Endothelial cell of umbilical vein (primary cell): ENCODE measurements at regions not wholly inside any gene's neighbourhood (a gene's known extent, or its start where the extent isn't known, plus 50 kb on each side); places are given as distances from the start of the nearest gene placed in this dataset.

Experiments used
- BruUV-seq: library from RNA; stranded (reverse); fragments of 400-500 nt; replicated peaks from 2 replicates; lab custom pipeline; 2021; lab: Mats Ljungman, UMichigan
- CTCF ChIA-PET: fragments of 300-600, 350-600 bp; sonication (Branson Sonifier 250); formaldehyde crosslinking; loops from one replicate; lab custom pipeline; 2021; ENCODE audit warnings: antibody characterized with exemption, inconsistent platforms; lab: Charles Lee
- POLR2A ChIA-PET: fragments of 300-600, 350-600 bp; sonication (Branson Sonifier 250); formaldehyde crosslinking; loops from one replicate; lab custom pipeline; 2021; ENCODE audit warnings: antibody characterized with exemption, inconsistent platforms; lab: Charles Lee
- DNase-seq: peaks from one replicate; pipeline ENCODE4 v3.0.0-alpha.2; 2011; ENCODE audit warnings: low read depth, low spot score
- FAIRE-seq: peaks from 2 replicates; lab custom pipeline; 2011; peaks lifted over from hg19 to GRCh38; lab: Jason Lieb, UNC
- H2AFZ ChIP-seq: 2 replicates; pipeline ENCODE4 v1.6.0; 2012; ENCODE audit warnings: low read depth, low read length, control low read depth, inconsistent platforms
- H3K27ac ChIP-seq: 2 replicates; pipeline ENCODE4 v1.5.1; 2011; ENCODE audit warnings: low read depth, mild to moderate bottlenecking, control low read depth, low read length, moderate library complexity; ENCODE audit not compliant: insufficient read depth
- H3K27me3 ChIP-seq, 2 experiments: 2 replicates each; pipeline versions ENCODE4 v1.6.0 to v1.6.1; 2011; ENCODE audit warnings: low read length in 2 of 2, mixed read lengths in 1 of 2; ENCODE audit not compliant: control insufficient read depth in 2 of 2, insufficient read depth in 2 of 2
- H3K36me3 ChIP-seq, 2 experiments: 2 replicates in 1 of 2; 3 replicates in 1 of 2; pipeline ENCODE4 v1.5.1; 2011; ENCODE audit warnings: low read length in 2 of 2, mild to moderate bottlenecking in 1 of 2, moderate library complexity in 1 of 2; ENCODE audit not compliant: control insufficient read depth in 2 of 2, insufficient read depth in 2 of 2; ENCODE audit errors: extremely low read depth in 1 of 2
- H3K4me1 ChIP-seq: 3 replicates; pipeline ENCODE4 v1.5.1; 2011; ENCODE audit warnings: mild to moderate bottlenecking, low read length; ENCODE audit not compliant: control insufficient read depth, insufficient read depth; ENCODE audit errors: extremely low read depth
- H3K4me2 ChIP-seq: 2 replicates; pipeline ENCODE4 v1.6.1; 2011; ENCODE audit warnings: low read length, control low read depth, mixed read lengths; ENCODE audit not compliant: insufficient read depth
- H3K4me3 ChIP-seq, 3 experiments: fragments of 200-600 bp in 1 of 3; sonication (generic), shearing (Covaris generic) in 1 of 3; replicated peaks in 1 of 3; 2 replicates each; pipeline ENCODE4 v1.5.1; 2011 to 2016; ENCODE audit warnings: control low read depth in 3 of 3, low read length in 3 of 3, mild to moderate bottlenecking in 2 of 3, inconsistent platforms in 1 of 3, low read depth in 1 of 3, moderate library complexity in 1 of 3; ENCODE audit not compliant: insufficient read depth in 1 of 3
- H3K79me2 ChIP-seq: 2 replicates; pipeline ENCODE4 v1.6.0; 2012; ENCODE audit warnings: low read length, inconsistent platforms; ENCODE audit not compliant: control insufficient read depth, insufficient read depth
- H3K9ac ChIP-seq: replicated peaks from 2 replicates; pipeline ENCODE3; 2011; ENCODE audit warnings: low read length, control low read depth; ENCODE audit not compliant: insufficient read depth; ENCODE audit errors: extremely low read depth
- H3K9me1 ChIP-seq: replicated peaks from 3 replicates; pipeline ENCODE4 v1.6.0; 2011; ENCODE audit warnings: mild to moderate bottlenecking, low read length; ENCODE audit not compliant: control insufficient read depth, insufficient read depth; ENCODE audit errors: extremely low read depth
- H3K9me3 ChIP-seq: replicated peaks from 2 replicates; pipeline ENCODE4 v1.5.1; 2012; ENCODE audit warnings: low read length, inconsistent platforms; ENCODE audit not compliant: control insufficient read depth, insufficient read depth
- H4K20me1 ChIP-seq: replicated peaks from 2 replicates; pipeline ENCODE3; 2011; ENCODE audit warnings: mild to moderate bottlenecking, low read length; ENCODE audit not compliant: control insufficient read depth, insufficient read depth; ENCODE audit errors: extremely low read depth
- CTCF ChIP-seq, 2 donors: IDR thresholded peaks; 1 replicate in 1 of 2; 2 replicates in 1 of 2; pipeline ENCODE4 v1.5.1; 2011; ENCODE audit warnings: low read length in 2 of 2, mild to moderate bottlenecking in 2 of 2, moderate library complexity in 2 of 2, control low read depth in 1 of 2, inconsistent platforms in 1 of 2, low read depth in 1 of 2; ENCODE audit not compliant: insufficient read depth in 1 of 2; ENCODE audit errors: extremely low read depth in 1 of 2
- EZH2 ChIP-seq: IDR thresholded peaks from 2 replicates; pipeline ENCODE4 v1.6.1; 2012; ENCODE audit warnings: borderline replicate concordance, low read depth, mild to moderate bottlenecking, moderate library complexity, low read length, inconsistent platforms; ENCODE audit not compliant: severe bottlenecking
- FOS ChIP-seq: IDR thresholded peaks from 2 replicates; pipeline ENCODE4 v1.6.1; 2011; ENCODE audit warnings: mild to moderate bottlenecking, low read length, moderate library complexity, borderline replicate concordance; ENCODE audit not compliant: insufficient read depth
- GATA2 ChIP-seq: IDR thresholded peaks from 2 replicates; pipeline ENCODE4 v1.7.0; 2011; ENCODE audit warnings: low read depth, mild to moderate bottlenecking, moderate library complexity, mixed read lengths, low read length; ENCODE audit not compliant: insufficient read length, insufficient read depth
- JUN ChIP-seq: IDR thresholded peaks from 2 replicates; pipeline ENCODE4 v1.6.1; 2011; ENCODE audit warnings: borderline replicate concordance, low read depth; ENCODE audit not compliant: insufficient read length, insufficient read depth
- MAX ChIP-seq: IDR thresholded peaks from 2 replicates; pipeline ENCODE4 v1.6.1; 2011; ENCODE audit not compliant: insufficient read depth, insufficient read length
- MYC ChIP-seq: IDR thresholded peaks from one replicate; pipeline ENCODE4 v1.6.1; 2011; ENCODE audit warnings: mild to moderate bottlenecking, low read depth, low read length
- POLR2A ChIP-seq: IDR thresholded peaks from 2 replicates; pipeline ENCODE4 v1.6.1; 2012; ENCODE audit warnings: low read depth, mild to moderate bottlenecking, control low read depth, low read length
- POLR2AphosphoS5 ChIP-seq: IDR thresholded peaks from 2 replicates; pipeline ENCODE4 v1.6.1; 2012; ENCODE audit warnings: low read depth, mild to moderate bottlenecking, control low read depth, low read length, moderate library complexity; ENCODE audit not compliant: insufficient read depth
- dilution Hi-C: fragments of 300-500 bp; cut with MboI; formaldehyde crosslinking; loops from one replicate; pipeline ENCODE4 v1.15.0; 2019; ENCODE audit warnings: low sequenced_read_pairs; ENCODE audit not compliant: extremely low pct_ligation_motif_present
- intact Hi-C: fragments of 100-400 bp; cut with micrococcal nuclease; formaldehyde crosslinking; loops from one replicate; pipeline ENCODE4 v1.10.0; 2022

GRCh38 chr12:17301544-17301943 lies 695.6 kb upstream of the LMO3 start:
- H3K27me3 ChIP-seq = no peaks in the 10 kb centered on the region

More at GRCh38 chr12:17301544-17301943, 695.6 kb upstream of the LMO3 start:
- Histone ChIP-seq H3K36me3 (no peaks in the 10 kb centered on the region), H3K9me3 (peaks cover 2% of the 10 kb centered on the region), H3K9me1 (no peaks in the 10 kb centered on the region), H3K4me3 (no peak overlapping the region), H4K20me1 (no peaks in the 10 kb centered on the region), H3K79me2 (no peaks in the 10 kb centered on the region), H3K4me2 (no peak overlapping the region), H3K9ac (no peak overlapping the region), H3K4me1 (no peaks in the 10 kb centered on the region), H2AFZ (no peak overlapping the region), H3K27ac (no peak overlapping the region)
- no TSS peak for BruUV-seq
- POLR2A ChIA-PET = no interaction called here
- no peak for DNase-seq
- intact Hi-C loops (no loop called here), dilution Hi-C loops (no loop called here)
- CTCF ChIA-PET = no interaction called here
- no peak for FAIRE-seq
- TF ChIP-seq MYC (no peak), POLR2A (no peak), JUN (no peak), GATA2 (no peak), POLR2AphosphoS5 (no peak), EZH2 (no peak), FOS (no peak), CTCF (IDR thresholded peaks at IDR 0.05; ENCODE audit: extremely low read depth in 1 of 2, insufficient read depth in 1 of 2, low read depth in 1 of 2, low read length in 2 of 2) (no peak), MAX (no peak)
